Pancreas (tissue), 10 donors: ENCODE measurements at regions not wholly inside any gene's neighbourhood (a gene's known extent, or its start where the extent isn't known, plus 50 kb on each side); places are given as distances from the start of the nearest gene placed in this dataset.

Source experiments
- ATAC-seq, 4 donors: fragments of 200-7000 bp; cut with Tn5 transposase; one replicate each; pipeline versions ENCODE4 v1.8.0 to v1.9.1; 2020; ENCODE audit warnings: mild to moderate bottlenecking in 4 of 4, moderate library complexity in 4 of 4
- DNase-seq, 6 donors: peaks; one replicate each; pipeline ENCODE4 v3.0.0-alpha.2; 2020
- FAIRE-seq: peaks from 2 replicates; lab custom pipeline; 2012; peaks lifted over from hg19 to GRCh38; lab: Jason Lieb, UNC
- H3K27ac ChIP-seq, 4 donors: fragments of 200-600 bp; sonication (generic); 1 replicate in 3 of 4; 2 replicates in 1 of 4; pipeline versions ENCODE4 v1.5.0 to v1.8.0; 2020
- H3K27me3 ChIP-seq, 4 donors: fragments of 200-600 bp; one replicate each; pipeline ENCODE4 v1.8.0; 2021
- H3K36me3 ChIP-seq, 3 donors: fragments of 200-600 bp; sonication (generic) in 1 of 3; one replicate each; pipeline versions ENCODE4 v1.5.0 to v1.8.0; 2020 to 2021
- H3K4me1 ChIP-seq, 3 donors: fragments of 200-600 bp; one replicate each; pipeline ENCODE4 v1.8.0; 2021
- H3K4me3 ChIP-seq, 4 donors: fragments of 200-600 bp; sonication (generic) in 2 of 4; one replicate each; pipeline versions ENCODE4 v1.5.0 to v1.8.0; 2020 to 2021
- H3K9me3 ChIP-seq, 4 donors: fragments of 200-600 bp; one replicate each; pipeline ENCODE4 v1.8.0; 2021
- WGBS, 2 donors: extraction: QIAGEN DNeasy Blood & Tissue Kit; methylation state at CpG; one replicate each; pipeline ENCODE4 v1.1.7; 2013; 5-methylcytosine and 5-hydroxymethylcytosine counted together
- intact Hi-C, 3 donors: fragments of 100-400 bp; cut with DNase I; formaldehyde crosslinking; loops; one replicate each; pipeline versions ENCODE4 v1.11.1 to v1.14.2; 2022
- TF ChIP-seq, protein P1 (sequence below), 4 donors: fragments of 200-600 bp; sonication (generic) in 3 of 4; IDR thresholded peaks; one replicate each; pipeline versions ENCODE4 v1.5.0 to v1.8.0; 2021; ENCODE audit warnings: antibody characterized with exemption in 4 of 4
- donor health status: healthy with polysubstance abuse.
- donor health status: DM: no; HTN: no; CAD: no; lungs with moderate emphysema.
- donor health status: DM: no; HTN: no; CAD: no.
- donor health status: control.
- donor health status: control.
- donor health status: Bipolar disorder and iron deficiency.
- donor health status: DM: yes; HTN: yes; CAD: no.
- donor health status: DM: no; HTN: no; CAD: no.
- donor health status: DM: no; HTN: no; CAD: no.
- donor health status: DM: yes; HTN: yes; CAD: no.

DNA sequence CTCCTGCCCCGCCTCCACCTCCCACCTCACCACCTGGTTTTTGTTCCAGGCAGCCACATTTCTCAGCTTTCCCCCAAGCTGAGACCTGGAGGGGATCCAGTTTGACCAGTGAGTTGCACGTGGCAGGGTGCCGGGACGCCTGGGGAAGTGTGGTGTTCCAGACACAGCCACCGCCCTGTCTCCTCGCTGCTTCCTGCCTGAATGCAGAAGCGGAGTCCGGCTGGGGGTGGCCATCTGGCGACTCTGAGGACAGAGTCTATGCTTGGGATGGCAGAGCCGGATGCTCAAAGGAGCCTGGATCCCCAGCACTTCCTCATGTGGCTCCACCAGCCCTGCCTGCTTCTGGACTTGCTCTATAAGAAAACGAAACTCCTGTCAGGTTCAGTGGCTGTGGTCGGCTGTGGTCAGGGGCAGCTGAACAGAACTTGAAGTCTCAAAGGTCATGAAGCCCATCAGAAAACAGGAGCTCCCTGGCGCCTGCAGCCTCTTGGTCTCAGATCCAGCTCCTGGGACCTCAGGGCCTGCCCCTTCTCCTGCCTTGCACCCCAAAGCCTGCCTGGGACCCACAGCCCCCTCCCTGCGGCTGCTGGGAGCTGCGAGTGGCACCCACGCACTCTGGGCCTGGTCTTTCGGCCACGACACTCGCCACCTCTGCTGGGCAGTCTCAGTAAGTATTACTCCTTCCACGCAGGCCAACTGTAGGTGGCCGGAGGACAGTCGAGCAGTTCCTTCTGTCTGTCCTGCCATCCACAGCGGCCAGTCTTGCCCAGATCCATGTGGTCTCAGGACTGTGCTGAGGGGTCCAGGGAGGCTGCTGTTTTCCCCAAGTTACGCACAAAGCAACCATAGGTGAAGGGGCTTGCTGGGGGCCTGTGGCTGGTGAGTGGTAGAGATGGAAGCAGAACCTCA is 112.8 kb upstream of the MEF2A start:
- H3K4me3 ChIP-seq = no peak overlapping the region
- FAIRE-seq = no peak
- peak in 3 of 6 donors; percentile 24 to 71 (median 64) for DNase-seq
- H3K27me3 ChIP-seq = no peaks in the 10 kb centered on the region
- TF ChIP-seq, protein P1, sequence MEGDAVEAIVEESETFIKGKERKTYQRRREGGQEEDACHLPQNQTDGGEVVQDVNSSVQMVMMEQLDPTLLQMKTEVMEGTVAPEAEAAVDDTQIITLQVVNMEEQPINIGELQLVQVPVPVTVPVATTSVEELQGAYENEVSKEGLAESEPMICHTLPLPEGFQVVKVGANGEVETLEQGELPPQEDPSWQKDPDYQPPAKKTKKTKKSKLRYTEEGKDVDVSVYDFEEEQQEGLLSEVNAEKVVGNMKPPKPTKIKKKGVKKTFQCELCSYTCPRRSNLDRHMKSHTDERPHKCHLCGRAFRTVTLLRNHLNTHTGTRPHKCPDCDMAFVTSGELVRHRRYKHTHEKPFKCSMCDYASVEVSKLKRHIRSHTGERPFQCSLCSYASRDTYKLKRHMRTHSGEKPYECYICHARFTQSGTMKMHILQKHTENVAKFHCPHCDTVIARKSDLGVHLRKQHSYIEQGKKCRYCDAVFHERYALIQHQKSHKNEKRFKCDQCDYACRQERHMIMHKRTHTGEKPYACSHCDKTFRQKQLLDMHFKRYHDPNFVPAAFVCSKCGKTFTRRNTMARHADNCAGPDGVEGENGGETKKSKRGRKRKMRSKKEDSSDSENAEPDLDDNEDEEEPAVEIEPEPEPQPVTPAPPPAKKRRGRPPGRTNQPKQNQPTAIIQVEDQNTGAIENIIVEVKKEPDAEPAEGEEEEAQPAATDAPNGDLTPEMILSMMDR (IDR thresholded peaks at IDR 0.05) = no peak
- WGBS, 2 donors = 80 to 85% methylated on average over 24 of the region's 24 CpGs
- peak in 3 of 4 donors; percentile 49 to 64 (median 61) for ATAC-seq
- intact Hi-C loops = no loop called here
- H3K4me1 ChIP-seq = peaks cover 0 to 5% (median 0%) of the 10 kb centered on the region in 3 donors
- no peaks in the 10 kb centered on the region for H3K9me3 ChIP-seq
- H3K27ac ChIP-seq = peak overlapping the region in 2 of 4 donors; percentile 57
- H3K36me3 ChIP-seq = no peaks in the 10 kb centered on the region

DNA sequence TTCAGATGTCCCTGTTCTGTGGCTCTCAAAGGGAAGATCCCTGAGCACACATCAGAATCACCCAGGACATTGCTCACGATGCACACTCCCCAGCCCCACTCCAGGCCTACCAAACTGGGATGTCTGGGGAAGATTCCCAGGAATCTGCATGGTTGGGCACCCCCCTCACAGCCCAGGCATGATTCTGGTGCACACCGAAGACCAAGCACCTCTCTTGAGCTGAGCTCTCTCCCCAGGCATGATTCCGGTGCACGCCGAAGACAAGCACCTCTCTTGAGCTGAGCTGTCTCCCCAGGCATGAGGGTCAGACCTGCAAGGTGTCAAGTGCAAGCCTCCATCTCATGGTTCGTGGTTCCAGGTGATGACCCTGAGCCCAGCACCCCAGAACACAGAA is 112.2 kb upstream of the MEF2A start:
- Histone ChIP-seq H3K27me3 (no peaks in the 10 kb centered on the region), H3K4me1 (peaks cover 0 to 5% (median 0%) of the 10 kb centered on the region in 3 donors), H3K27ac (peak overlapping the region in 2 of 4 donors; percentile 57 to 74), H3K36me3 (no peaks in the 10 kb centered on the region), H3K9me3 (no peaks in the 10 kb centered on the region), H3K4me3 (no peak overlapping the region)
- ATAC-seq (no peak), DNase-seq (no peak), FAIRE-seq (no peak)
- TF ChIP-seq, protein P1 (IDR thresholded peaks at IDR 0.05) = no peak
- intact Hi-C loops = no loop called here
- WGBS, 2 donors = 89% methylated on average over 6 of the region's 6 CpGs

DNA sequence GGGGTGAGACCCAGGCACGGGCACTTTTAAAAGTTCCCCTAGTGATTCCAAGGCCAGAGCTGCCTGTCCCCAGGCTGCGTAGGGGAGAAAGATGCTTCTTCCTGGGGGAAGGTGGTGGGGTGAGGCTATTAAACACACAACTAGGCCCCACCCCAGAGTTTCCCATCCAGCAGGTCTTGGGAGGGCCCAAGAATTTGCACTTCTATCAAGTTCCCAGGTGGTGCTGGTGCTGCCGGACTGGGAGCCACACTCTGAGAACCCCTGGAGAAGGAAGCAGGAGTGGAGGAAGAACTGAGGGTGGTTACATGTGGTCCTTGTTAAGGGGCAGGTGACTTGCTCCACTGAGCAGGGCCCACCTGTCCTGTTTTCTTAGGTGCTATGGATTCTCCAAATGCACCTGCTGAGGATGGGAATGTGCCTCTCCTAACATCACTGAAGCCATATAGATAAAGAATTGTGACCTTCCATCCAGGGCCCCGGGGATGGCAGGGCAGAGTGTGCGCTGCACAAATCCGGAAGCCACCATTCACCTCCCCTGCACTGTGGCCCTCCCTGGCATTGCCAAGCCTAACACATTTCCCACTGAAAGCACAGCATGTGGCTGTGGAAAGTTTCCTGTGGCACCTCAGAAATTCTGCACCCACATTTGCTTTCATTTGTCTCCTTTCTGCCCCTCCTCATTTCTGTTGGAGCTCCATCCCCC is 111.5 kb upstream of the MEF2A start:
- Histone ChIP-seq H3K27ac (peak overlapping the region in 2 of 4 donors; percentile 3 to 74), H3K4me3 (no peak overlapping the region), H3K36me3 (no peaks in the 10 kb centered on the region), H3K9me3 (no peaks in the 10 kb centered on the region), H3K4me1 (peaks cover 0 to 5% (median 0%) of the 10 kb centered on the region in 3 donors), H3K27me3 (no peaks in the 10 kb centered on the region)
- ATAC-seq (no peak), DNase-seq (no peak), FAIRE-seq (no peak)
- 91 to 95% methylated on average over 6 of the region's 6 CpGs for WGBS, 2 donors
- TF ChIP-seq, protein P1 (IDR thresholded peaks at IDR 0.05) = no peak
- intact Hi-C loops = no loop called here

DNA sequence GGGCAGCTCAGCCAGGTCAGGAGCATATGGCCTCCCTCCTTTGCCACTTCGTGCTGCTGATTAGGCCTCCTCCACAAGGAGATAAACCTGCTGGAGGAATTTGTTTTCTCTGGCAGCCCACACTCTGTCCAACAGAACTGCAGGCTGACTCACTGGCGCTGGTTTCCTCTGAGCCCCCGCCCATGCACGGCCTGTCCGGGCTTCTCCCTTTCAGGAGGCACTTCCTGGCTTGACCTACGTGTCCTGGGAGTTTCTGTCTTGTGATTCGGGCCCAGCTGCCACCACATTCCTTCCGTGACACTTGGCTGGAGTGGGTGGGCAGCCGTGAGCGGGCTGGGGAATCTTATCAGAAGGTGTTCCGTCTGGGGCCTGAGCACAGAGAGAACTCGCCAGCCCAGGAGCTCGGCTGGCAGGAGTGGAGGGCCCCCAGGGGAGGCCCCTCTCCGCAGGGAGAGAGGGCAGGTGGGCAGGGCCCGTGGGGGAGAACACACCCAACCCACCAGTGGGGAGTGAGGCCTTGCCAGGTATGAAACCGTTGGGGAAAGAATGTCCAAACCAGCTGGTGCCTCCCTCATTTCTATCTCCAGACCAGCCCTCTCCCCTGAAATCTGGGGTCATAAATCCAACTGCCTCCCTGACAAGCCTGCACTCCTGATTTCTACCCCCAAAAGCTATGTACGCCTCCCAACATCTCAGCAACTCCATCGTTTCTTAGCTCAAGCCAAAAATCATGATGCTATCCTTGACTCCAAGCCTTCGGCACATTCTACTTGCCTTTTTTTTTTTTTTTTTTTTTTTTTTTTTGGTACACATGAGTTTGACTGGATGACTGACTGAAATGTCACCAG is 110.6 kb upstream of the MEF2A start:
- TF ChIP-seq, protein P1 (IDR thresholded peaks at IDR 0.05) = no peak
- 49 to 50% methylated on average over 19 of the region's 19 CpGs for WGBS, 2 donors
- no peaks in the 10 kb centered on the region for H3K36me3 ChIP-seq
- DNase-seq = peak in 4 of 6 donors; percentile 49 to 60 (median 59)
- no peak for FAIRE-seq
- intact Hi-C loops = no loop called here
- peak overlapping the region in 2 of 4 donors; percentile 70 to 74 for H3K27ac ChIP-seq
- no peaks in the 10 kb centered on the region for H3K27me3 ChIP-seq
- H3K4me3 ChIP-seq = no peak overlapping the region
- H3K4me1 ChIP-seq = peaks cover 0 to 5% (median 0%) of the 10 kb centered on the region in 3 donors
- no peaks in the 10 kb centered on the region for H3K9me3 ChIP-seq
- peak; percentile 82 to 93 (median 84) for ATAC-seq
